ENCODE measurements at regions not wholly inside any gene's neighbourhood (a gene's known extent, or its start where the extent isn't known, plus 50 kb on each side); places are given as distances from the start of the nearest gene placed in this dataset.
"Not testable (repeated sequence)": the region's sequence is repeated elsewhere in the genome, so short reads cannot be mapped to it uniquely, and the experiment has no call there.

DNA sequence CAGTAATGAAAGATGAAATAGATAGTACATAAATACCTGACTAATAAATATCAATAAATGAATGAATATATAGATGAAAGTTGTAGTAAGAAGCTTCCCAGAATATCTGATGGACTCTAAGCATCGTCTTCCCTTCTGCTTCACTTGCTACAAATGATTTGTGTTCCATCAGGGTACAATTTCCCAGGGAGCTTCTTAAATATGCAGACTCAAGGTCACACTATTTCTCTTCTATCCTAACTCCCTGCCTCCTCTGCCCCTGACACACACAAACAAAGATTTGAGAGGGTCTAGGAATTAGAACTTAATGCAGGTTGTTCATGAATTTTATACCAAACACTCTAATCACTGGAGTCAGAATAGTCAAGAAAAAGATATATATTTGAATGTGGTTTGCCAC, 415.9 kb upstream of the TMPRSS15 start:
- no peak for DNase-seq (ENCODE audit: low read depth)

DNA sequence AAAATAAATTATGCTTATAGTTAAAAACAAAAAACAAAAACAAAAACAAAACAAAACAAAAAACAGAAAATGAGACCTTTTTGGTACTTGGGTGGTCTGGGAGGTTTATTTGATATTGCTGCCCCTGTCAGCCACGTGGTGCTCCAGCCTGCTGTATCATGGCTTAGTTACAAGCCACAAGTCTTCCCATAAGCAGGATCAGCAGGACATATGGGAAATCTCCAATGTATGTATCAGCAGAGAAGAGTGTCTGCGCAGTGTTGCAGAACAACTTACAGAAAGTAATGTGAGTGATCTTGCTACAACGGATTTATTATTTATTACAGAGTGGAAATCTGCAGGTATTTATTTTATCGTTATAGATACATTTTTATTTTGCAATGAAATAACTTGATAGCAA, 423.0 kb upstream of the TMPRSS15 start:
- no peak for DNase-seq (ENCODE audit: low read depth)

GRCh38 chr21:18831942-18832676, 428.5 kb upstream of the TMPRSS15 start:
- DNase-seq (ENCODE audit: low read depth) = no peak

- peak; percentile 2 for DNase-seq (ENCODE audit: low read depth)
These were observed 429.4 kb upstream of the TMPRSS15 start for GRCh38 chr21:18832950-18833349.

- DNase-seq (ENCODE audit: low read depth) = not testable (repeated sequence)
These were observed 430.5 kb upstream of the TMPRSS15 start for GRCh38 chr21:18834121-18834520.

- DNase-seq (ENCODE audit: low read depth) = peak; percentile 4
These were observed 436.7 kb upstream of the TMPRSS15 start for GRCh38 chr21:18840239-18840638.

DNA sequence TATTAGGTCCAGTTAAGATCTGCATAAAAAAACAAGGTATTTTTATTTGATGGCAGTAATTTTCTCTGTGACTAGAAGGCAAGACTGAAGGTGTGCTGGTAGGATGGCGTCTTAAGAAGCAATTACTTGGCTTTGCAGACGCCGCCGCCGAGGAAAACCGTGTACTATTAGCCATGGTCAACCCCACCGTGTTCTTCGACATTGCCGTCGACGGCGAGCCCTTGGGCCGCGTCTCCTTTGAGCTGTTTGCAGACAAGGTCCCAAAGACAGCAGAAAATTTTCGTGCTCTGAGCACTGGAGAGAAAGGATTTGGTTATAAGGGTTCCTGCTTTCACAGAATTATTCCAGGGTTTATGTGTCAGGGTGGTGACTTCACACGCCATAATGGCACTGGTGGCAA, 454.0 kb upstream of the TMPRSS15 start:
- not testable (repeated sequence) for DNase-seq (ENCODE audit: low read depth)

DNA sequence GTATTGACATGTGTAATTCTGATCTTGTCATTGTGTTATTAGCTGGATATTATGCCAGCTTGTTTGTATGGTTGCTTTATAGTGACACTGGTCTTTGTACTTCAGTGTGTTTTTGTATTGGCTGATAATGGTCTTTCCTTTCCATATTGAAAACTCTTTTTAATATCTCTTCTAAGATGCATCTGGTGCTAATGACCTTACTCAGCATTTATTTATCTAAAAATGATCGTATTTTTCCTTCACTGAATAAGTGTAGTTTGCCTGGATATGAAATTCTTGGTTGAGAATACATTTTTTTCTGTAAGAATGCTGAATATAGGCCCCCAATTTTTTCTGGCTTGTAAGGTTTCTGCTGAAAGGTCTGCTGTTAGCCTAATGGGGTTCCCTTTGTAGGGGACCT, 465.5 kb upstream of the TMPRSS15 start:
- DNase-seq (ENCODE audit: low read depth) = no peak

GRCh38 chr21:18877917-18878316, 474.3 kb upstream of the TMPRSS15 start:
- no peak for DNase-seq (ENCODE audit: low read depth)

GRCh38 chr21:18887922-18888602, 484.5 kb upstream of the TMPRSS15 start:
- no peak for DNase-seq (ENCODE audit: low read depth)

GRCh38 chr21:18893406-18893805, 489.8 kb upstream of the TMPRSS15 start:
- DNase-seq (ENCODE audit: low read depth) = no peak

DNA sequence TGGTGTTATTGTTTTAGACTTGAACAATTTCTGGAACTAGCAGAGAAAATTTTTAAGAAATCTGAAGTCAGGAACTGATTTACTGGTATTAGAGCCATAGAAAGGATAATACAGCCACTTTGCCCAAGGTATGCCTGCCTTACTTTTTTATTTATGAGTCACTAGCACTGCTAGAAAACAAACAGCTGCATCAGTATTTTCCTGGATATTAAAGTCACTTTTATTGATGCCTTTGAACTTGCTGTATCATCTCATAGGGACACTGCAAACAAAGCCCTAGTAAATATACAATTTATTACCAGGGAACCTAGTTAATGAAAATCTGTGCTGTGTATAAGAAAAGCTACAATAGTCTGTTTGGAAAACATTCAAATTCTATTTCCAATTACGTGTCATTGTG, 490.8 kb upstream of the TMPRSS15 start:
- DNase-seq (ENCODE audit: low read depth) = no peak

DNA sequence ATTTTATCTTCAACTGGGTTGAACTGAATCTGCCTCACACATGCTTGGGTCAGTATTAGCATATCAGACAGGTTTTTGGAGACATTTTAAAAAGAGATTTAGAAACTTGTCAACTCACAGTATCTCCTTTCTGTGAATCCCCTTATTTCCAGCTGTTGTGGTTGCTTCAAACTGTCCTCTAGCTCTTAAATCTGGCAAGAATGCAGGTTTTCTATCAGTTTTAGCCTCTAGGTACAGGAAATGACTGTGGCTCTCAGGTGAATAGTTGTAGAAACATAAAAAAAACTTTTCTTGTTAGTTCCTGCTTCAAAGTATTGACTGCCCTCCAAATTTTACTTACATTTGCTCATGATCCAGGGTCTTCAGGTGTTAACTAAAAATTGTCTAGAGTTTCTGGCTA, 495.7 kb upstream of the TMPRSS15 start:
- no peak for DNase-seq (ENCODE audit: low read depth)

- no peak for DNase-seq (ENCODE audit: low read depth)
These were observed 499.1 kb upstream of the TMPRSS15 start for GRCh38 chr21:18902660-18903059.

GRCh38 chr21:18907076-18907475, 503.5 kb upstream of the TMPRSS15 start:
- no peak for DNase-seq (ENCODE audit: low read depth)

- DNase-seq (ENCODE audit: low read depth) = no peak
These were observed 505.1 kb upstream of the TMPRSS15 start for GRCh38 chr21:18908641-18909040.

DNA sequence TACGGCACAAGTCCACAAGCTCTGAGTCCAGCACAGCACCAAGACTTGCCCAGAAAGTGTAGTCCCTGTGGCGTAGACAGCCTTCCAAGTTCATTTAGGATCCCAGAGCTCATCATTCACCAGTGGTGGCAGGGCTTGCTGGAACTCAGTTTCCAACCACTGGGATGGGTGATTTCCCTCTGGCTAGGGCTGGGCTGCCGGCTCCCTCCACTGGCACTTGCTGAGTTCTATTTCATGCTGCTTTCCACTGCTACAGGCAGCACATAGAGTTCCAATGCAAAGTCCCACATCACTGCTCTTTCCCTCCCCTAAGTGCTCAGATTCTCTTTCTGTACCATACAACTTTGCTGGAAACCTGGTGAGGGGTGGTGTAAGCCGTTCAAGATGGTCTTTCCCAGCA, 510.3 kb upstream of the TMPRSS15 start:
- no peak for DNase-seq (ENCODE audit: low read depth)

DNA sequence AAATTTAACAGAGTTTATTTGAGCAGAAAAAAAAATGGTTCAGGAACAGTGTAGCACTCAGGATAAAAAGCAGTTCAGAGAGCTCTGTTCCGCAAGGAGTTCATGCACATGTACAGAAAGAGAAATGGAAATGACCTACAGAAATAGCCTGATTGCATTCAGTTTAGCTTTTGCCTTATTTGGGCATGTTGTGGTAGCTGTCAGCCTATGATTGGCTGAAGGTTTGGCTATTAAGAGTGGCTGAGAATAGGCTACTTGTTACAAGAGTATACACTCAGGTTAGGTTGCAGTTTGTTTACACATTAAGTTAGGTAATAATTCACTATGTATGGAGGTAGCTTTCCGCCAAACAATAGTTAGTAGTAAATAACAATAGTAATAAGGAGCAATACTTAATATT, 511.0 kb upstream of the TMPRSS15 start:
- DNase-seq (ENCODE audit: low read depth) = no peak

GRCh38 chr21:18917622-18918021, 514.0 kb upstream of the TMPRSS15 start:
- no peak for DNase-seq (ENCODE audit: low read depth)

DNA sequence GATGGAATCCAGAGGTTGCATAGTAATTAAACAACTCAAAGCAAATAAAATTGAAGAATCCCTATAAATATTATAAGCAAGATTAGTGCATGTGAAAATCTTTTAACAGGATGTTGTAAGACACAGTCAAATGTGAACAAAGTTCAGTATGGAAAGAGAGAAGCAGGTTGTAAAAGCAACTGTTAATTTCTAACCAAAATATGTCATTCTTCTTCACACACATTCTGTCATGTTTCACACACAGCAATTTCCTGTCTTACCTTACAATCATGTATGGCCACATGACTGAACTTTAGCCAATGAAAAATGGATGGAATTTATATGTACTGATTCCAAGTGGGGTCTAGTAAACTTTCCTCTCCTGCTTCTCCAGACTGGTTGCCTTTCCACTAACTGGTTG, 527.7 kb upstream of the TMPRSS15 start:
- DNase-seq (ENCODE audit: low read depth) = no peak

GRCh38 chr21:18937337-18937736, 533.8 kb upstream of the TMPRSS15 start:
- DNase-seq (ENCODE audit: low read depth) = no peak

DNA sequence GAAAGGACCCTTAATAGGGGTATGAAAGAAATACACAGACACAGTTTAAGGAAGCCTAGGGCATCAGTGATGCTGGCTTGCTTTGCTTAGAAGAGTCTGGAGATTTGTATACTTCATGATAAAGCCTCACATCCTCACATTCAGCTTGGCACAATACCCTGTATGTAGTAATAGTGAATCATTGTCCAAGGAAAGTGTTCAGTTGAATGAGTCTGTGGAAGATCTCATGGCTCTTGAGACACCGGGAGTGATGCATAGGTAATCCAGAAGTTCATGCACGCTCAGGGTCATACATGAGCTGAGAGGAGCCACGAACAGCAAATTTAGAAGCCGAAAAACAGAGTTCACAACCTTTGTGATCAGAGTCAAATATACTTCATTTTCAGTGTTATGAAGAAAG, 537.2 kb upstream of the TMPRSS15 start:
- no peak for DNase-seq (ENCODE audit: low read depth)

DNA sequence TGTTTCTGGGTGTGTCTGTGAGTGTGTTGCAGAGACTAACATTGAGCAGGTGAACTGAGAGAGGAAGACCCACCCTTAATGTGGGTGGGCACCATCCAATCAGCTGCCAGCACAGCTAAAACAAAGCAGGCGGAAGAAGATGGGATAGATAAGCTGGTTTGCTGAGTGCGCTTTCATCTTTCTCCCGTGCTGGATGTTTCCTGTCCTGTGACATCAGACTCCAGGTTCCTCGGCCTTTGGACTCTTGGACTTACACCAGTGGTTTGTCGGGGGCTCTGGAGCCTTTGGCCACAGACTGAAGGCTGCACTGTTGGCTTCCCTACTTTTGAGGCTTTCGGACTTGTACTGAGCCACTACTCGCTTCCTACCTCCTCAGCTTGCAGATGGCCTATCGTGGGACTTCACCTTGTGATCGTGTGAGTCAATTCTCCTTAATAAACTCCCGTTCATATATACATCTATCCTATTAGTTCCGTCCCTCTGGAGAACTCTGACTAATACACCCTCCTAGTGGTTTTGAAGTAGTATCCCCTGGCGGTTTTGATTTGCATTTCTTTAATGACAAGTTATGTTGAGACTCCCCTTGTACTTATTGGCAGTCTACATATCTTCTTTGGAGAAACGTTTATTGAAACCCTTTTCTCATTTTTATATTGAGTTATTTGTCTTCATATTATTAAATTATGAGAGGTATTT, 546.6 kb upstream of the TMPRSS15 start:
- DNase-seq (ENCODE audit: low read depth) = no peak

Measured in LHCN-M2 (cell line).